ENCODE measurements at regions not wholly inside any gene's neighbourhood (a gene's known extent, or its start where the extent isn't known, plus 50 kb on each side); places are given as distances from the start of the nearest gene placed in this dataset.
A peak's percentile ranks its signal among the peaks of the same experiment; 100 is the strongest.

- BruUV-seq (replicated peaks) = no TSS peak
- DNase-seq (ENCODE audit: low read depth, low spot score) (no peak), ATAC-seq (no peak)
- H2AFZ ChIP-seq (ENCODE audit: low read depth, low read length, poor library complexity, severe bottlenecking) = no peak overlapping the region
- 0 out of 2 replicates have a peak, but pooled peaks have one; percentile 1 for TF ChIP-seq CEBPB (IDR thresholded peaks at IDR 0.05; ENCODE audit: low read depth)
- no peak for TF ChIP-seq TCF7L2 (IDR thresholded peaks at IDR 0.05; ENCODE audit: borderline replicate concordance, extremely low read depth, insufficient read depth, insufficient read length)
- no peak overlapping the region for H3K4me2 ChIP-seq (ENCODE audit: low read length)
- ChIA-PET CTCF (no interaction called here), RAD21 (ENCODE audit: low non-redundant PET in 1 of 2, low total read pairs in 2 of 2, uncharacterized antibody in 2 of 2, unreplicated experiment in 2 of 2) (no interaction called here), POLR2A (no interaction called here)
- intact Hi-C loops (cut with micrococcal nuclease) = no loop called here
- H3K27ac ChIP-seq (ENCODE audit: low read depth, low read length) = no peak overlapping the region
- H3K9me3 ChIP-seq (ENCODE audit: control insufficient read depth in 1 of 2, insufficient read depth in 1 of 2, low read depth in 1 of 2, low read length in 2 of 2) = no peaks in the 10 kb centered on the region
- H3K4me3 ChIP-seq (replicated peaks in 1 of 2; ENCODE audit: low read depth in 1 of 2, low read length in 2 of 2) = no peak overlapping the region
- H3K27me3 ChIP-seq (ENCODE audit: insufficient read depth, low read length) = peaks cover 19% of the 10 kb centered on the region; the same call in 1 of the 2 replicates
- no peaks in the 10 kb centered on the region for H3K4me1 ChIP-seq (ENCODE audit: control insufficient read depth in 1 of 2, insufficient read depth in 2 of 2, low read length in 2 of 2)
- H3K9me2 ChIP-seq (ENCODE audit: insufficient read depth) = no peaks in the 10 kb centered on the region
- no peak overlapping the region for H3K9ac ChIP-seq (ENCODE audit: low read length)
- no peaks in the 10 kb centered on the region for H4K20me1 ChIP-seq (ENCODE audit: insufficient read depth)
- no peaks in the 10 kb centered on the region for H3K79me2 ChIP-seq (ENCODE audit: insufficient read depth, low read length)
- H3K36me3 ChIP-seq (ENCODE audit: control insufficient read depth in 1 of 2, insufficient read depth in 2 of 2, low read length in 2 of 2) = no peaks in the 10 kb centered on the region
Observed at GRCh38 chr7:96380111-96380512, 58.2 kb upstream of the SLC25A13 start.

- Histone ChIP-seq H3K27me3 (ENCODE audit: insufficient read depth, low read length) (peaks cover 6% of the 10 kb centered on the region; the same call in 1 of the 2 replicates), H2AFZ (ENCODE audit: low read depth, low read length, poor library complexity, severe bottlenecking) (no peak overlapping the region), H3K9me2 (ENCODE audit: insufficient read depth) (no peaks in the 10 kb centered on the region), H4K20me1 (ENCODE audit: insufficient read depth) (no peaks in the 10 kb centered on the region), H3K36me3 (ENCODE audit: control insufficient read depth in 1 of 2, insufficient read depth in 2 of 2, low read length in 2 of 2) (no peaks in the 10 kb centered on the region), H3K9ac (ENCODE audit: low read length) (no peak overlapping the region), H3K4me3 (replicated peaks in 1 of 2; ENCODE audit: low read depth in 1 of 2, low read length in 2 of 2) (no peak overlapping the region), H3K27ac (ENCODE audit: low read depth, low read length) (no peak overlapping the region), H3K4me2 (ENCODE audit: low read length) (no peak overlapping the region), H3K9me3 (ENCODE audit: control insufficient read depth in 1 of 2, insufficient read depth in 1 of 2, low read depth in 1 of 2, low read length in 2 of 2) (no peaks in the 10 kb centered on the region), H3K79me2 (ENCODE audit: insufficient read depth, low read length) (no peaks in the 10 kb centered on the region), H3K4me1 (ENCODE audit: control insufficient read depth in 1 of 2, insufficient read depth in 2 of 2, low read length in 2 of 2) (no peaks in the 10 kb centered on the region)
- no TSS peak for BruUV-seq (replicated peaks)
- ChIA-PET CTCF (no interaction called here), POLR2A (no interaction called here), RAD21 (ENCODE audit: low non-redundant PET in 1 of 2, low total read pairs in 2 of 2, uncharacterized antibody in 2 of 2, unreplicated experiment in 2 of 2) (no interaction called here)
- DNase-seq (ENCODE audit: low read depth, low spot score) (no peak), ATAC-seq (no peak)
- intact Hi-C loops (cut with micrococcal nuclease) = no loop called here
- TF ChIP-seq YY1 (IDR thresholded peaks at IDR 0.05; ENCODE audit: extremely low read depth, insufficient replicate concordance, low read depth, low read length) (no peak), ELF1 (IDR thresholded peaks at IDR 0.05; ENCODE audit: borderline replicate concordance, low read depth) (no peak), CEBPB (IDR thresholded peaks at IDR 0.05; ENCODE audit: low read depth) (no peak), RAD21 (IDR thresholded peaks at IDR 0.05; ENCODE audit: low read depth) (no peak), MAX (IDR thresholded peaks at IDR 0.05) (no peak), ZFX (IDR thresholded peaks at IDR 0.05) (no peak), EZH2phosphoT487 (IDR thresholded peaks at IDR 0.05; ENCODE audit: borderline replicate concordance) (no peak), SIN3A (IDR thresholded peaks at IDR 0.05; ENCODE audit: low read depth) (no peak), POLR2A (IDR thresholded peaks at IDR 0.05; ENCODE audit: borderline replicate concordance, extremely low read depth, insufficient read depth, insufficient read length) (no peak), CBX3 (IDR thresholded peaks at IDR 0.05; ENCODE audit: low read depth) (no peak), POLR2AphosphoS5 (IDR thresholded peaks at IDR 0.05; ENCODE audit: low read depth, low read length) (no peak), EZH2 (IDR thresholded peaks at IDR 0.05) (no peak), ATF3 (IDR thresholded peaks at IDR 0.05) (no peak), REST (IDR thresholded peaks at IDR 0.05; ENCODE audit: low read depth) (no peak), CTCF (IDR thresholded peaks at IDR 0.05 in 2 of 3, conservative IDR thresholded peaks at IDR 0.05 in 1 of 3; ENCODE audit: borderline replicate concordance in 1 of 3, insufficient read depth in 1 of 3, low read depth in 2 of 3, low read length in 2 of 3) (no peak), TCF7L2 (IDR thresholded peaks at IDR 0.05; ENCODE audit: borderline replicate concordance, extremely low read depth, insufficient read depth, insufficient read length) (no peak)
Observed at GRCh38 chr7:96377399-96377798, 55.5 kb upstream of the SLC25A13 start.

Measured in HCT116 (cell line).